WTC11 (cell line): ENCODE measurements at regions not wholly inside any gene's neighbourhood (a gene's known extent, or its start where the extent isn't known, plus 50 kb on each side); places are given as distances from the start of the nearest gene placed in this dataset.

Experiments used
- ATAC-seq: fragments of 200-7000 bp; cut with Tn5 transposase; 2 replicates; pipeline ENCODE4 v1.10.0; 2021; ENCODE audit warnings: mild to moderate bottlenecking, moderate library complexity
- CTCF ChIA-PET: fragments of 300-600 bp; sonication (Branson Sonifier 250); formaldehyde crosslinking; loops from one replicate; lab custom pipeline; 2021; ENCODE audit warnings: antibody characterized with exemption; lab: Charles Lee
- POLR2A ChIA-PET: fragments of 350-600 bp; sonication (Branson Sonifier 250); formaldehyde crosslinking; loops from one replicate; lab custom pipeline; 2021; ENCODE audit warnings: antibody characterized with exemption; lab: Charles Lee
- DNase-seq: peaks from one replicate; pipeline ENCODE4 v3.0.0; 2021; ENCODE audit warnings: low spot score
- H3K27ac Mint-ChIP-seq: 2 replicates; pipeline ENCODE4 v1.8.0; 2021; ENCODE audit warnings: mixed read lengths
- H3K27me3 Mint-ChIP-seq: 2 replicates; pipeline ENCODE4 v1.8.0; 2021; ENCODE audit warnings: low read depth, mild to moderate bottlenecking, moderate library complexity, mixed read lengths
- H3K36me3 Mint-ChIP-seq: 2 replicates; pipeline ENCODE4 v1.8.0; 2021; ENCODE audit warnings: mixed read lengths
- H3K4me1 Mint-ChIP-seq: 2 replicates; pipeline ENCODE4 v1.8.0; 2022; ENCODE audit warnings: mixed read lengths
- H3K4me3 Mint-ChIP-seq: 2 replicates; pipeline ENCODE4 v1.8.0; 2021; ENCODE audit warnings: mild to moderate bottlenecking, moderate library complexity, mixed read lengths
- H3K9me3 Mint-ChIP-seq: 2 replicates; pipeline ENCODE4 v1.8.0; 2021; ENCODE audit warnings: mixed read lengths
- CREM ChIP-seq: sonication (generic); formaldehyde crosslinking; IDR thresholded peaks from 2 replicates; pipeline ENCODE4 v1.8.1; 2022; ENCODE audit warnings: mild to moderate bottlenecking, missing genetic modification reagents, moderate library complexity
- ELF4 ChIP-seq: sonication (generic); formaldehyde crosslinking; IDR thresholded peaks from 2 replicates; pipeline ENCODE4 v1.8.1; 2022; ENCODE audit warnings: low read depth, mild to moderate bottlenecking, moderate library complexity, missing genetic modification reagents
- FOXJ3 ChIP-seq: sonication (generic); formaldehyde crosslinking; IDR thresholded peaks from 2 replicates; pipeline ENCODE4 v1.9.0; 2021; ENCODE audit warnings: missing genetic modification reagents, mild to moderate bottlenecking, borderline replicate concordance
- GRHL2 ChIP-seq: fragments of 250-450 bp; sonication (Bioruptor Pico); IDR thresholded peaks from 2 replicates; pipeline ENCODE4 v1.8.0; 2022; ENCODE audit warnings: mild to moderate bottlenecking, moderate library complexity; ENCODE audit not compliant: insufficient replicate concordance, severe bottlenecking
- JAZF1 ChIP-seq: fragments of 250-450 bp; sonication (Bioruptor Pico); IDR thresholded peaks from 2 replicates; pipeline ENCODE4 v1.9.0; 2021; ENCODE audit warnings: moderate library complexity, mild to moderate bottlenecking, inconsistent platforms
- NR1H2 ChIP-seq: sonication (generic); formaldehyde crosslinking; IDR thresholded peaks from 2 replicates; pipeline ENCODE4 v1.9.0; 2021; ENCODE audit warnings: mild to moderate bottlenecking, moderate library complexity, missing genetic modification reagents
- PRRX2 ChIP-seq: fragments of 250-450 bp; sonication (Bioruptor Pico); IDR thresholded peaks from 2 replicates; pipeline ENCODE4 v1.8.0; 2021; ENCODE audit warnings: mild to moderate bottlenecking
- RORB ChIP-seq: fragments of 250-450 bp; sonication (Bioruptor Pico); IDR thresholded peaks from 2 replicates; pipeline ENCODE4 v1.9.0; 2021; ENCODE audit warnings: mild to moderate bottlenecking
- SP1 ChIP-seq: sonication (generic); formaldehyde crosslinking; conservative IDR thresholded peaks from 2 replicates; pipeline ENCODE4 v1.8.1; 2022; ENCODE audit warnings: missing genetic modification reagents
- TEAD4 ChIP-seq: sonication (generic); formaldehyde crosslinking; IDR thresholded peaks from 2 replicates; pipeline ENCODE4 v1.8.0; 2022; ENCODE audit warnings: mild to moderate bottlenecking, missing genetic modification reagents
- ZNF138 ChIP-seq: sonication (generic); formaldehyde crosslinking; conservative IDR thresholded peaks from 2 replicates; pipeline ENCODE4 v1.8.1; 2022; ENCODE audit warnings: mild to moderate bottlenecking, moderate library complexity, missing genetic modification reagents
- ZNF219 ChIP-seq: sonication (generic); formaldehyde crosslinking; IDR thresholded peaks from 2 replicates; pipeline ENCODE4 v1.8.0; 2023; ENCODE audit warnings: missing genetic modification reagents, mild to moderate bottlenecking, borderline replicate concordance
- ZNF232 ChIP-seq: sonication (generic); formaldehyde crosslinking; IDR thresholded peaks from 2 replicates; pipeline ENCODE4 v1.8.0; 2022; ENCODE audit warnings: mild to moderate bottlenecking, missing genetic modification reagents
- ZNF263 ChIP-seq: sonication (generic); formaldehyde crosslinking; IDR thresholded peaks from 2 replicates; pipeline ENCODE4 v1.8.1; 2022; ENCODE audit warnings: low read depth, mild to moderate bottlenecking, moderate library complexity, missing genetic modification reagents
- ZNF416 ChIP-seq: fragments of 250-450 bp; sonication (Bioruptor Pico); IDR thresholded peaks from 2 replicates; pipeline ENCODE4 v1.9.0; 2021; ENCODE audit warnings: mild to moderate bottlenecking, inconsistent platforms
- TF ChIP-seq, protein P1 (sequence below): sonication (generic); formaldehyde crosslinking; IDR thresholded peaks from 2 replicates; pipeline ENCODE4 v1.8.0; 2023; ENCODE audit warnings: missing genetic modification reagents, mild to moderate bottlenecking, borderline replicate concordance
- TF ChIP-seq, protein P2 (sequence below): sonication (generic); formaldehyde crosslinking; conservative IDR thresholded peaks from 2 replicates; pipeline ENCODE4 v1.8.1; 2022; ENCODE audit warnings: mild to moderate bottlenecking, missing genetic modification reagents
- TF ChIP-seq, protein P3 (sequence below): fragments of 250-450 bp; sonication (Bioruptor Pico); IDR thresholded peaks from 2 replicates; pipeline ENCODE4 v1.9.0; 2021; ENCODE audit warnings: mild to moderate bottlenecking, borderline replicate concordance
- TF ChIP-seq, protein P4 (sequence below): sonication (generic); formaldehyde crosslinking; IDR thresholded peaks from 2 replicates; pipeline ENCODE4 v1.8.0; 2022; ENCODE audit warnings: mild to moderate bottlenecking, missing genetic modification reagents
- TF ChIP-seq, protein P5 (sequence below): sonication (generic); formaldehyde crosslinking; IDR thresholded peaks from 2 replicates; pipeline ENCODE4 v1.8.1; 2023; ENCODE audit warnings: mild to moderate bottlenecking, missing genetic modification reagents, borderline replicate concordance

DNA sequence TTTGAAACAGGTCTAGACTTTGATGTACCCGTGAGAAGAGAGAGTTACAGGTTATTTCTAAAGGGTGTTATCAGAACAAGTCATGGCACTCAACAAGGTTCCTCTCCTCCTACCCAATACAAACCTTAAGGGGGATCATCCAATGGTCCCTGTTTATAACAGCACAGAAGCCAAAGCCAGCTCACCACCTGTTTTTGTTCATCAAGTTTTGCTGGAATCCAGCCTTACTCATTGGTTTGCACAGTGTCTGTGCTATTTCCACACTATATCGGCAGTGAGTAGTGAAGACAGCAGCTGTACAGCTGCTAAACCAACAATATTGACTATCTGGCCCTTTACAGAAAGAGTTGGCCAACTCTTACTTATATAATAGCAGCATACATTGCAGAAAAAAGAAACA is 262.1 kb upstream of the STS start:
- no peaks in the 10 kb centered on the region for H3K27me3 Mint-ChIP-seq
- POLR2A ChIA-PET = no interaction called here
- no peak overlapping the region for H3K27ac Mint-ChIP-seq
- no peaks in the 10 kb centered on the region for H3K4me1 Mint-ChIP-seq
- H3K36me3 Mint-ChIP-seq = 0 out of 2 replicates have a peak, but pooled peaks cover 5% of the 10 kb centered on the region
- TF ChIP-seq, protein P1, sequence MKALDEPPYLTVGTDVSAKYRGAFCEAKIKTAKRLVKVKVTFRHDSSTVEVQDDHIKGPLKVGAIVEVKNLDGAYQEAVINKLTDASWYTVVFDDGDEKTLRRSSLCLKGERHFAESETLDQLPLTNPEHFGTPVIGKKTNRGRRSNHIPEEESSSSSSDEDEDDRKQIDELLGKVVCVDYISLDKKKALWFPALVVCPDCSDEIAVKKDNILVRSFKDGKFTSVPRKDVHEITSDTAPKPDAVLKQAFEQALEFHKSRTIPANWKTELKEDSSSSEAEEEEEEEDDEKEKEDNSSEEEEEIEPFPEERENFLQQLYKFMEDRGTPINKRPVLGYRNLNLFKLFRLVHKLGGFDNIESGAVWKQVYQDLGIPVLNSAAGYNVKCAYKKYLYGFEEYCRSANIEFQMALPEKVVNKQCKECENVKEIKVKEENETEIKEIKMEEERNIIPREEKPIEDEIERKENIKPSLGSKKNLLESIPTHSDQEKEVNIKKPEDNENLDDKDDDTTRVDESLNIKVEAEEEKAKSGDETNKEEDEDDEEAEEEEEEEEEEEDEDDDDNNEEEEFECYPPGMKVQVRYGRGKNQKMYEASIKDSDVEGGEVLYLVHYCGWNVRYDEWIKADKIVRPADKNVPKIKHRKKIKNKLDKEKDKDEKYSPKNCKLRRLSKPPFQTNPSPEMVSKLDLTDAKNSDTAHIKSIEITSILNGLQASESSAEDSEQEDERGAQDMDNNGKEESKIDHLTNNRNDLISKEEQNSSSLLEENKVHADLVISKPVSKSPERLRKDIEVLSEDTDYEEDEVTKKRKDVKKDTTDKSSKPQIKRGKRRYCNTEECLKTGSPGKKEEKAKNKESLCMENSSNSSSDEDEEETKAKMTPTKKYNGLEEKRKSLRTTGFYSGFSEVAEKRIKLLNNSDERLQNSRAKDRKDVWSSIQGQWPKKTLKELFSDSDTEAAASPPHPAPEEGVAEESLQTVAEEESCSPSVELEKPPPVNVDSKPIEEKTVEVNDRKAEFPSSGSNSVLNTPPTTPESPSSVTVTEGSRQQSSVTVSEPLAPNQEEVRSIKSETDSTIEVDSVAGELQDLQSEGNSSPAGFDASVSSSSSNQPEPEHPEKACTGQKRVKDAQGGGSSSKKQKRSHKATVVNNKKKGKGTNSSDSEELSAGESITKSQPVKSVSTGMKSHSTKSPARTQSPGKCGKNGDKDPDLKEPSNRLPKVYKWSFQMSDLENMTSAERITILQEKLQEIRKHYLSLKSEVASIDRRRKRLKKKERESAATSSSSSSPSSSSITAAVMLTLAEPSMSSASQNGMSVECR = no peak
- TF ChIP-seq RORB (CRISPR knock-in tag) = no peak
- TF ChIP-seq ZNF138 = no peak
- no peak for TF ChIP-seq SP1
- TF ChIP-seq, protein P2, sequence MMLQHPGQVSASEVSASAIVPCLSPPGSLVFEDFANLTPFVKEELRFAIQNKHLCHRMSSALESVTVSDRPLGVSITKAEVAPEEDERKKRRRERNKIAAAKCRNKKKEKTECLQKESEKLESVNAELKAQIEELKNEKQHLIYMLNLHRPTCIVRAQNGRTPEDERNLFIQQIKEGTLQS (CRISPR knock-in tag) = no peak
- no peak for TF ChIP-seq CREM (CRISPR knock-in tag)
- TF ChIP-seq FOXJ3 (CRISPR knock-in tag) = no peak
- no peak for TF ChIP-seq ZNF232
- no peak for TF ChIP-seq ZNF219
- TF ChIP-seq, protein P3, sequence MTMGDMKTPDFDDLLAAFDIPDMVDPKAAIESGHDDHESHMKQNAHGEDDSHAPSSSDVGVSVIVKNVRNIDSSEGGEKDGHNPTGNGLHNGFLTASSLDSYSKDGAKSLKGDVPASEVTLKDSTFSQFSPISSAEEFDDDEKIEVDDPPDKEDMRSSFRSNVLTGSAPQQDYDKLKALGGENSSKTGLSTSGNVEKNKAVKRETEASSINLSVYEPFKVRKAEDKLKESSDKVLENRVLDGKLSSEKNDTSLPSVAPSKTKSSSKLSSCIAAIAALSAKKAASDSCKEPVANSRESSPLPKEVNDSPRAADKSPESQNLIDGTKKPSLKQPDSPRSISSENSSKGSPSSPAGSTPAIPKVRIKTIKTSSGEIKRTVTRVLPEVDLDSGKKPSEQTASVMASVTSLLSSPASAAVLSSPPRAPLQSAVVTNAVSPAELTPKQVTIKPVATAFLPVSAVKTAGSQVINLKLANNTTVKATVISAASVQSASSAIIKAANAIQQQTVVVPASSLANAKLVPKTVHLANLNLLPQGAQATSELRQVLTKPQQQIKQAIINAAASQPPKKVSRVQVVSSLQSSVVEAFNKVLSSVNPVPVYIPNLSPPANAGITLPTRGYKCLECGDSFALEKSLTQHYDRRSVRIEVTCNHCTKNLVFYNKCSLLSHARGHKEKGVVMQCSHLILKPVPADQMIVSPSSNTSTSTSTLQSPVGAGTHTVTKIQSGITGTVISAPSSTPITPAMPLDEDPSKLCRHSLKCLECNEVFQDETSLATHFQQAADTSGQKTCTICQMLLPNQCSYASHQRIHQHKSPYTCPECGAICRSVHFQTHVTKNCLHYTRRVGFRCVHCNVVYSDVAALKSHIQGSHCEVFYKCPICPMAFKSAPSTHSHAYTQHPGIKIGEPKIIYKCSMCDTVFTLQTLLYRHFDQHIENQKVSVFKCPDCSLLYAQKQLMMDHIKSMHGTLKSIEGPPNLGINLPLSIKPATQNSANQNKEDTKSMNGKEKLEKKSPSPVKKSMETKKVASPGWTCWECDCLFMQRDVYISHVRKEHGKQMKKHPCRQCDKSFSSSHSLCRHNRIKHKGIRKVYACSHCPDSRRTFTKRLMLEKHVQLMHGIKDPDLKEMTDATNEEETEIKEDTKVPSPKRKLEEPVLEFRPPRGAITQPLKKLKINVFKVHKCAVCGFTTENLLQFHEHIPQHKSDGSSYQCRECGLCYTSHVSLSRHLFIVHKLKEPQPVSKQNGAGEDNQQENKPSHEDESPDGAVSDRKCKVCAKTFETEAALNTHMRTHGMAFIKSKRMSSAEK = no peak
- no peak for TF ChIP-seq GRHL2 (CRISPR knock-in tag)
- no peak for TF ChIP-seq ZNF416 (CRISPR knock-in tag)
- no peak for TF ChIP-seq ZNF263 (CRISPR knock-in tag)
- no peak for TF ChIP-seq PRRX2 (CRISPR knock-in tag)
- TF ChIP-seq TEAD4 = no peak
- TF ChIP-seq, protein P4, sequence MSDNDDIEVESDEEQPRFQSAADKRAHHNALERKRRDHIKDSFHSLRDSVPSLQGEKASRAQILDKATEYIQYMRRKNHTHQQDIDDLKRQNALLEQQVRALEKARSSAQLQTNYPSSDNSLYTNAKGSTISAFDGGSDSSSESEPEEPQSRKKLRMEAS (CRISPR knock-in tag) = no peak
- TF ChIP-seq, all 79 proteins: peak for 0
- Mint-ChIP-seq H3K4me3 (no peak overlapping the region), H3K9me3 (no peaks in the 10 kb centered on the region; the same call in 1 of the 2 replicates)
- DNase-seq (no peak), ATAC-seq (no peak)
- CTCF ChIA-PET = no interaction called here

DNA sequence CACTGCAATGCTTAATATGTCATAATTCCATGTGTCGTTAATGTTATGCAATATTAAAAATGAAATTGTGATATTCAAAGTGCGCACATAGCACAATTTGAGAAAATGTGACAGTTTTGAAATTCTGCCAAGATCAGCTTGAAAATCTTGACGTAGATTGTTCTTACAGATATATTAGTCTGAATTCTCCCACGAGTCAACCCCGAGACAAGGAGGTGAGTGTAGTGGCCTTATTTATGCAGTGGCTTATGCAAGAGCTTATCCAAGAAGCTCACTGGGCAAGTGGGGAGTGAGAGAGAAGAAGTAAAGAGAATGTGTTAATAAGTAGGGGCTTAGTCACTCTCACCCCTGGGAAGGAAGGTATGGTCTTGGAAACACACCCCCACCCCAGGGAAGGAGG is 286.1 kb upstream of the STS start:
- ATAC-seq = no peak
- Mint-ChIP-seq H3K4me1 (peaks cover 28% of the 10 kb centered on the region), H3K9me3 (peaks cover 40% of the 10 kb centered on the region), H3K36me3 (peaks cover 50% of the 10 kb centered on the region), H3K27me3 (no peaks in the 10 kb centered on the region), H3K27ac (no peak overlapping the region), H3K4me3 (no peak overlapping the region)
- no peak for DNase-seq
- POLR2A ChIA-PET = no interaction called here
- CTCF ChIA-PET = interaction anchor here (0.5 kb wide), 1 partner anchor 331 kb away, joined by 3 read pairs; no protein-coding TSS in a partner anchor
- TF ChIP-seq NR1H2 (CRISPR knock-in tag) (no peak), ELF4 (CRISPR knock-in tag) (no peak), JAZF1 (CRISPR knock-in tag) (no peak)
- TF ChIP-seq, protein P5, sequence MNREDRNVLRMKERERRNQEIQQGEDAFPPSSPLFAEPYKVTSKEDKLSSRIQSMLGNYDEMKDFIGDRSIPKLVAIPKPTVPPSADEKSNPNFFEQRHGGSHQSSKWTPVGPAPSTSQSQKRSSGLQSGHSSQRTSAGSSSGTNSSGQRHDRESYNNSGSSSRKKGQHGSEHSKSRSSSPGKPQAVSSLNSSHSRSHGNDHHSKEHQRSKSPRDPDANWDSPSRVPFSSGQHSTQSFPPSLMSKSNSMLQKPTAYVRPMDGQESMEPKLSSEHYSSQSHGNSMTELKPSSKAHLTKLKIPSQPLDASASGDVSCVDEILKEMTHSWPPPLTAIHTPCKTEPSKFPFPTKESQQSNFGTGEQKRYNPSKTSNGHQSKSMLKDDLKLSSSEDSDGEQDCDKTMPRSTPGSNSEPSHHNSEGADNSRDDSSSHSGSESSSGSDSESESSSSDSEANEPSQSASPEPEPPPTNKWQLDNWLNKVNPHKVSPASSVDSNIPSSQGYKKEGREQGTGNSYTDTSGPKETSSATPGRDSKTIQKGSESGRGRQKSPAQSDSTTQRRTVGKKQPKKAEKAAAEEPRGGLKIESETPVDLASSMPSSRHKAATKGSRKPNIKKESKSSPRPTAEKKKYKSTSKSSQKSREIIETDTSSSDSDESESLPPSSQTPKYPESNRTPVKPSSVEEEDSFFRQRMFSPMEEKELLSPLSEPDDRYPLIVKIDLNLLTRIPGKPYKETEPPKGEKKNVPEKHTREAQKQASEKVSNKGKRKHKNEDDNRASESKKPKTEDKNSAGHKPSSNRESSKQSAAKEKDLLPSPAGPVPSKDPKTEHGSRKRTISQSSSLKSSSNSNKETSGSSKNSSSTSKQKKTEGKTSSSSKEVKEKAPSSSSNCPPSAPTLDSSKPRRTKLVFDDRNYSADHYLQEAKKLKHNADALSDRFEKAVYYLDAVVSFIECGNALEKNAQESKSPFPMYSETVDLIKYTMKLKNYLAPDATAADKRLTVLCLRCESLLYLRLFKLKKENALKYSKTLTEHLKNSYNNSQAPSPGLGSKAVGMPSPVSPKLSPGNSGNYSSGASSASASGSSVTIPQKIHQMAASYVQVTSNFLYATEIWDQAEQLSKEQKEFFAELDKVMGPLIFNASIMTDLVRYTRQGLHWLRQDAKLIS (CRISPR knock-in tag) = no peak
- TF ChIP-seq, protein P1 = no peak
